MCF 10A (cell line): ENCODE measurements at regions not wholly inside any gene's neighbourhood (a gene's known extent, or its start where the extent isn't known, plus 50 kb on each side); places are given as distances from the start of the nearest gene placed in this dataset.
"Not testable (repeated sequence)": the region's sequence is repeated elsewhere in the genome, so short reads cannot be mapped to it uniquely, and the experiment has no call there.

Experiments used
- BruUV-seq: library from RNA; stranded (reverse); fragments of 400-500 nt; replicated peaks from 2 replicates; lab custom pipeline; 2021; lab: Mats Ljungman, UMichigan
- CTCF ChIA-PET: fragments of 300-600 bp; sonication (Branson Sonifier 250); formaldehyde crosslinking; extraction: SDS; loops from one replicate; lab custom pipeline; 2021; ENCODE audit warnings: antibody characterized with exemption, inconsistent platforms; lab: Yijun Ruan, JAX
- POLR2A ChIA-PET: fragments of 300-600, 350-650 bp; sonication (Branson Sonifier 250); formaldehyde crosslinking; extraction: SDS; loops from one replicate; lab custom pipeline; 2020; ENCODE audit warnings: antibody characterized with exemption, inconsistent platforms; lab: Yijun Ruan, JAX
- DNase-seq: peaks from one replicate; pipeline ENCODE4 v3.0.0-alpha.2; 2018; ENCODE audit not compliant: unreplicated experiment
- H3K27ac Mint-ChIP-seq: one replicate; pipeline ENCODE4 v1.8.0; 2022; ENCODE audit warnings: mild to moderate bottlenecking, low read depth, mixed read lengths; ENCODE audit not compliant: unreplicated experiment
- H3K27me3 Mint-ChIP-seq: one replicate; pipeline ENCODE4 v1.8.0; 2022; ENCODE audit warnings: mixed read lengths; ENCODE audit not compliant: insufficient read depth, unreplicated experiment
- H3K36me3 Mint-ChIP-seq: one replicate; pipeline ENCODE4 v1.8.0; 2022; ENCODE audit warnings: mild to moderate bottlenecking, moderate library complexity, mixed read lengths; ENCODE audit not compliant: insufficient read depth, unreplicated experiment
- H3K4me1 Mint-ChIP-seq: one replicate; pipeline ENCODE4 v1.8.0; 2022; ENCODE audit warnings: mixed read lengths; ENCODE audit not compliant: insufficient read depth, unreplicated experiment
- H3K4me3 Mint-ChIP-seq: one replicate; pipeline ENCODE4 v1.8.0; 2022; ENCODE audit warnings: mild to moderate bottlenecking, moderate library complexity, mixed read lengths; ENCODE audit not compliant: unreplicated experiment
- H3K9me3 Mint-ChIP-seq: one replicate; pipeline ENCODE4 v1.8.0; 2022; ENCODE audit warnings: mixed read lengths; ENCODE audit not compliant: unreplicated experiment
- intact Hi-C: fragments of 100-400 bp; cut with micrococcal nuclease; formaldehyde crosslinking; loops from 2 replicates; pipeline ENCODE4 v1.14.1; 2022
- TF ChIP-seq, protein P1 (sequence below): fragments of 200-600 bp; IDR thresholded peaks from one replicate; pipeline ENCODE4 v1.8.0; 2022; ENCODE audit warnings: antibody characterized with exemption, mild to moderate bottlenecking; ENCODE audit not compliant: unreplicated experiment

DNA sequence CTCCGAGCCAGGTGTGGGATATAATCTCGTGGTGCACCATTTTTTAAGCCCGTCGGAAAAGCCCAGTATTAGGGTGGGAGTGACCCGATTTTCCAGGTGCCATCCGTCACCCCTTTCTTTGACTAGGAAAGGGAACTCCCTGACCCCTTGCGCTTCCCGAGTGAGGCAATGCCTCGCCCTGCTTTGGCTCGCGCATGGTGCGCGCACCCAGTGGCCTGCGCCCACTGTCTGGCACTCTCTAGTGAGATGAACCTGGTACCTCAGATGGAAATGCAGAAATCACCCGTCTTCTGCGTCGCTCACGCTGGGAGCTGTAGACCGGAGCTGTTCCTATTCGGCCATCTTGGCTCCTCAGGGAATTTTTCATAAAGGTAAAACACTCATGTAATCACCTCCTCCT lies 63.9 kb downstream of the RWDD3 start:
- H3K27ac Mint-ChIP-seq, BruUV-seq, H3K4me1 Mint-ChIP-seq, intact Hi-C loops, H3K27me3 Mint-ChIP-seq, DNase-seq, H3K4me3 Mint-ChIP-seq, H3K9me3 Mint-ChIP-seq, H3K36me3 Mint-ChIP-seq, POLR2A ChIA-PET: not testable (repeated sequence)
- CTCF ChIA-PET = interaction anchor here (0.5 kb wide), 1 partner anchor 253 kb away, joined by 3 read pairs; no protein-coding TSS in a partner anchor

DNA sequence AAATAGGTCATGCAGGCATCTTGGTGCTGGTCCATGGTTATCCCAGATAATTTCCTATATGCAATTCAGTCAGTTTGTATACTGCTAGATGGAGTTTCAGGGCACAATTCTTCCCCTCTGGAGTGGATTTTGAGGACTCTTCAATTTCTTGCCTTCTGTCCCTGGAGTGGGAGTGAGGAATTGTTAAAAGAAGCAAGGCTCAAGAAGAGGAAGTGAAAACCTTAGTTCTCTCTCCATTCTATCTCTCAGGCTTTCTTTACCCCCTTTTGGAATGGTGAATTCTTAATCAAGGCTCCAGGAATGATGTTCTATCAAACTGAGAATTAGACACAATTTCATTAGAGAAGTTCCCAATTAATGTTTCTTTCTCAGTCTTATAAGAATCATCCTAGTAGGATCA lies 67.1 kb downstream of the RWDD3 start:
- ChIA-PET CTCF (interaction anchor here (0.7 kb wide), 1 partner anchor 8 kb away, joined by 3 read pairs; no protein-coding TSS in a partner anchor), POLR2A (no interaction called here)
- DNase-seq = no peak
- no peaks in the 10 kb centered on the region for H3K36me3 Mint-ChIP-seq
- no peak overlapping the region for H3K4me3 Mint-ChIP-seq
- TF ChIP-seq, protein P1, sequence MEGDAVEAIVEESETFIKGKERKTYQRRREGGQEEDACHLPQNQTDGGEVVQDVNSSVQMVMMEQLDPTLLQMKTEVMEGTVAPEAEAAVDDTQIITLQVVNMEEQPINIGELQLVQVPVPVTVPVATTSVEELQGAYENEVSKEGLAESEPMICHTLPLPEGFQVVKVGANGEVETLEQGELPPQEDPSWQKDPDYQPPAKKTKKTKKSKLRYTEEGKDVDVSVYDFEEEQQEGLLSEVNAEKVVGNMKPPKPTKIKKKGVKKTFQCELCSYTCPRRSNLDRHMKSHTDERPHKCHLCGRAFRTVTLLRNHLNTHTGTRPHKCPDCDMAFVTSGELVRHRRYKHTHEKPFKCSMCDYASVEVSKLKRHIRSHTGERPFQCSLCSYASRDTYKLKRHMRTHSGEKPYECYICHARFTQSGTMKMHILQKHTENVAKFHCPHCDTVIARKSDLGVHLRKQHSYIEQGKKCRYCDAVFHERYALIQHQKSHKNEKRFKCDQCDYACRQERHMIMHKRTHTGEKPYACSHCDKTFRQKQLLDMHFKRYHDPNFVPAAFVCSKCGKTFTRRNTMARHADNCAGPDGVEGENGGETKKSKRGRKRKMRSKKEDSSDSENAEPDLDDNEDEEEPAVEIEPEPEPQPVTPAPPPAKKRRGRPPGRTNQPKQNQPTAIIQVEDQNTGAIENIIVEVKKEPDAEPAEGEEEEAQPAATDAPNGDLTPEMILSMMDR = no peak
- intact Hi-C loops = loop anchor here (10.0 kb wide), 1 partner anchor 934 kb away; no protein-coding TSS in a partner anchor
- no TSS peak for BruUV-seq
- no peaks in the 10 kb centered on the region for H3K9me3 Mint-ChIP-seq
- no peaks in the 10 kb centered on the region for H3K4me1 Mint-ChIP-seq
- H3K27me3 Mint-ChIP-seq = no peaks in the 10 kb centered on the region
- H3K27ac Mint-ChIP-seq = no peak overlapping the region

DNA sequence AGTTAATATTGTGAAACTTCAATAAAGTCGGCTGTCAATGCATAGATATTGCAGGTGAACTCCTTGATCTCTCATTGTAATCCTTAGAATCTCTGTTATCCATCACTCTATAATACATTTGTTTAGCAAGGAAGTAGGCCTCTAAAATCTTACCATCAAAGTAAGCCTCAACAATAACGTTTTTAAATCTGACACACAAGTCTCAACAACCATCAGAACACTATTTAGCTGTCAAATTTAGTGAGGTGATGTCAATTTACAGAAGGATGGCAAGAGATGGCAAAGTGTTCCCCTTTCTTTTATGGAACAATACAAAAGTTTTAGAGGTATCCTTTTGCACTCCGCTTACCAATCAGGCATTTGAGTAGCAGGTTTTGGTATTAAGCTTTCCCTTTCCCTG lies 67.6 kb downstream of the RWDD3 start:
- CTCF ChIA-PET = no interaction called here

DNA sequence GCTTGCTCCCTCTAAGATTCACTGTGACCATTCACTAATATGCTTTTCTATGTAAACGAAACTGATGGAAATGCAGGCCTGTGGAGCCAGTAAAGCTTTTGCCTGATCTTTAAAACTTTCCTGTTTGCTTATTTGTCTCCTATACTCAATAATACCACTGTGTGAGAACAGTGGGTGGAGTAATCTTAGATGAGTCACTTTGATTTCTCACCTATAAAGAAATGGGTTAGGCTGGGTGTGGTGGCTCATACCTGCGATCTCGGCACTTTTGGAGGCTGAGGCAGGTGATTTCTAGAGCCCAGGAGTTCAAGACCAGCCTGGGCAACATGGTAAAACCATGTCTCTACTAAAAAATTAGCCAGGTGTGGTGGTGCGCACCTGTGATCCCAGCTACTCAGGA lies 70.8 kb downstream of the RWDD3 start:
- no peaks in the 10 kb centered on the region for H3K4me1 Mint-ChIP-seq
- H3K9me3 Mint-ChIP-seq = no peaks in the 10 kb centered on the region
- intact Hi-C loops = loop anchor here (10.0 kb wide), 1 partner anchor 930 kb away; no protein-coding TSS in a partner anchor
- CTCF ChIA-PET = no interaction called here
- H3K36me3 Mint-ChIP-seq = no peaks in the 10 kb centered on the region
- POLR2A ChIA-PET = interaction anchor here (0.6 kb wide), 1 partner anchor 1979 kb away, joined by 3 read pairs; no protein-coding TSS in a partner anchor
- TF ChIP-seq, protein P1 = no peak
- H3K4me3 Mint-ChIP-seq = no peak overlapping the region
- H3K27me3 Mint-ChIP-seq = peaks cover 15% of the 10 kb centered on the region
- no TSS peak for BruUV-seq
- H3K27ac Mint-ChIP-seq = no peak overlapping the region
- DNase-seq = peak; percentile 31

More for the DNA sequence above, 67.6 kb downstream of the RWDD3 start:
- Mint-ChIP-seq H3K4me3 (no peak overlapping the region), H3K9me3 (no peaks in the 10 kb centered on the region), H3K4me1 (no peaks in the 10 kb centered on the region), H3K36me3 (no peaks in the 10 kb centered on the region), H3K27me3 (peaks cover under 1% of the 10 kb centered on the region), H3K27ac (no peak overlapping the region)
- TF ChIP-seq, protein P1 = no peak
- BruUV-seq = no TSS peak
- DNase-seq = no peak
- POLR2A ChIA-PET = interaction anchor here (0.6 kb wide), 1 partner anchor 239 kb away, joined by 3 read pairs; no protein-coding TSS in a partner anchor
- intact Hi-C loops = loop anchor here (10.0 kb wide), 1 partner anchor 933 kb away; no protein-coding TSS in a partner anchor
